Activated CD8-positive, alpha-beta memory T cell treated with anti-CD3 and anti-CD28 coated beads, Interleukin-2, amount 10 ng/mL, durations not matched to agents 7 days and 5 days (primary cell): ENCODE measurements at regions not wholly inside any gene's neighbourhood (a gene's known extent, or its start where the extent isn't known, plus 50 kb on each side); places are given as distances from the start of the nearest gene placed in this dataset.
"Not testable (repeated sequence)": the region's sequence is repeated elsewhere in the genome, so short reads cannot be mapped to it uniquely, and the experiment has no call there.

Experiments
- ATAC-seq: fragments of 150-1000 bp; cut with Tn5 transposase; one replicate; pipeline ENCODE4 v1.10.0; 2021; ENCODE audit warnings: moderate library complexity
- CTCF ChIA-PET: fragments of 350-600 bp; sonication (Branson Sonifier 250); formaldehyde crosslinking; loops from one replicate; lab custom pipeline; 2021; ENCODE audit warnings: antibody characterized with exemption; lab: Charles Lee
- DNase-seq: peaks from one replicate; pipeline ENCODE4 v3.0.0-alpha.2; 2020
- H3K27ac Mint-ChIP-seq: one replicate; pipeline ENCODE4 v1.8.0; 2021; ENCODE audit warnings: mild to moderate bottlenecking, mixed read lengths
- H3K27me3 Mint-ChIP-seq: one replicate; pipeline ENCODE4 v1.8.0; 2021; ENCODE audit warnings: mixed read lengths
- H3K36me3 Mint-ChIP-seq: one replicate; pipeline ENCODE4 v1.8.0; 2021; ENCODE audit warnings: mild to moderate bottlenecking, mixed read lengths
- H3K4me1 Mint-ChIP-seq: one replicate; pipeline ENCODE4 v1.8.0; 2021; ENCODE audit warnings: mixed read lengths
- H3K4me3 Mint-ChIP-seq: one replicate; pipeline ENCODE4 v1.8.0; 2021; ENCODE audit warnings: mild to moderate bottlenecking, moderate library complexity, mixed read lengths
- H3K9me3 Mint-ChIP-seq: one replicate; pipeline ENCODE4 v1.8.0; 2022; ENCODE audit warnings: low read depth, mixed read lengths

GRCh38 chr4:154124539-154125255 lies 335.8 kb upstream of the SFRP2 start:
- Mint-ChIP-seq H3K4me1 (no peaks in the 10 kb centered on the region), H3K4me3 (no peak overlapping the region), H3K36me3 (no peaks in the 10 kb centered on the region), H3K27ac (no peak overlapping the region), H3K9me3 (no peaks in the 10 kb centered on the region), H3K27me3 (no peaks in the 10 kb centered on the region)
- CTCF ChIA-PET, result no interaction called here
- no peak for DNase-seq
- ATAC-seq, result no peak

- CTCF ChIA-PET, result no interaction called here
- Mint-ChIP-seq H3K9me3 (no peaks in the 10 kb centered on the region), H3K4me1 (no peaks in the 10 kb centered on the region), H3K27me3 (no peaks in the 10 kb centered on the region), H3K4me3 (no peak overlapping the region), H3K27ac (no peak overlapping the region), H3K36me3 (no peaks in the 10 kb centered on the region)
- no peak for ATAC-seq
- no peak for DNase-seq
Observed at GRCh38 chr4:154123897-154124296, 335.0 kb upstream of the SFRP2 start.

GRCh38 chr4:154120690-154121345 lies 331.9 kb upstream of the SFRP2 start:
- CTCF ChIA-PET, result no interaction called here
- DNase-seq (no peak), ATAC-seq (no peak)
- Mint-ChIP-seq H3K9me3 (no peaks in the 10 kb centered on the region), H3K27ac (no peak overlapping the region), H3K36me3 (no peaks in the 10 kb centered on the region), H3K4me1 (no peaks in the 10 kb centered on the region), H3K27me3 (no peaks in the 10 kb centered on the region), H3K4me3 (no peak overlapping the region)

- no peaks in the 10 kb centered on the region for H3K36me3 Mint-ChIP-seq
- no peaks in the 10 kb centered on the region for H3K9me3 Mint-ChIP-seq
- H3K27me3 Mint-ChIP-seq, result no peaks in the 10 kb centered on the region
- H3K4me1 Mint-ChIP-seq, result no peaks in the 10 kb centered on the region
- H3K27ac Mint-ChIP-seq, result no peak overlapping the region
- ATAC-seq, result no peak
- H3K4me3 Mint-ChIP-seq, result no peak overlapping the region
- CTCF ChIA-PET, result no interaction called here
- DNase-seq, result no peak
Observed at GRCh38 chr4:154120006-154120676, 331.3 kb upstream of the SFRP2 start.

GRCh38 chr4:154119317-154119716 lies 330.4 kb upstream of the SFRP2 start:
- Mint-ChIP-seq H3K36me3 (no peaks in the 10 kb centered on the region), H3K27ac (no peak overlapping the region), H3K27me3 (no peaks in the 10 kb centered on the region), H3K4me1 (no peaks in the 10 kb centered on the region), H3K4me3 (no peak overlapping the region), H3K9me3 (no peaks in the 10 kb centered on the region)
- ATAC-seq (no peak), DNase-seq (no peak)
- CTCF ChIA-PET, result no interaction called here

- H3K4me1 Mint-ChIP-seq, DNase-seq, H3K27me3 Mint-ChIP-seq, H3K9me3 Mint-ChIP-seq, ATAC-seq, H3K36me3 Mint-ChIP-seq, CTCF ChIA-PET, H3K4me3 Mint-ChIP-seq, H3K27ac Mint-ChIP-seq: not testable (repeated sequence)
Observed at GRCh38 chr4:154117726-154118125, 328.8 kb upstream of the SFRP2 start.

GRCh38 chr4:154107337-154107736 lies 318.5 kb upstream of the SFRP2 start:
- Mint-ChIP-seq H3K4me1 (no peaks in the 10 kb centered on the region), H3K27ac (no peak overlapping the region), H3K4me3 (no peak overlapping the region), H3K9me3 (no peaks in the 10 kb centered on the region), H3K27me3 (no peaks in the 10 kb centered on the region), H3K36me3 (no peaks in the 10 kb centered on the region)
- CTCF ChIA-PET, result no interaction called here
- ATAC-seq (no peak), DNase-seq (no peak)

GRCh38 chr4:154088741-154089140 lies 299.9 kb upstream of the SFRP2 start:
- CTCF ChIA-PET, result no interaction called here
- Mint-ChIP-seq H3K36me3 (no peaks in the 10 kb centered on the region), H3K4me3 (no peak overlapping the region), H3K9me3 (no peaks in the 10 kb centered on the region), H3K27ac (no peak overlapping the region), H3K4me1 (no peaks in the 10 kb centered on the region), H3K27me3 (no peaks in the 10 kb centered on the region)
- ATAC-seq (no peak), DNase-seq (no peak)

GRCh38 chr4:154086247-154086646 lies 297.4 kb upstream of the SFRP2 start:
- no peak for ATAC-seq
- Mint-ChIP-seq H3K36me3 (no peaks in the 10 kb centered on the region), H3K27me3 (no peaks in the 10 kb centered on the region), H3K4me3 (no peak overlapping the region), H3K27ac (no peak overlapping the region), H3K9me3 (no peaks in the 10 kb centered on the region), H3K4me1 (no peaks in the 10 kb centered on the region)
- no peak for DNase-seq
- CTCF ChIA-PET, result no interaction called here

- CTCF ChIA-PET, result no interaction called here
- no peaks in the 10 kb centered on the region for H3K4me1 Mint-ChIP-seq
- ATAC-seq, result no peak
- no peaks in the 10 kb centered on the region for H3K27me3 Mint-ChIP-seq
- H3K4me3 Mint-ChIP-seq, result no peak overlapping the region
- no peaks in the 10 kb centered on the region for H3K9me3 Mint-ChIP-seq
- DNase-seq, result no peak
- H3K36me3 Mint-ChIP-seq, result no peaks in the 10 kb centered on the region
- no peak overlapping the region for H3K27ac Mint-ChIP-seq
Observed at GRCh38 chr4:154084864-154085263, 296.0 kb upstream of the SFRP2 start.

- no peaks in the 10 kb centered on the region for H3K4me1 Mint-ChIP-seq
- no peak for ATAC-seq
- CTCF ChIA-PET, result no interaction called here
- no peaks in the 10 kb centered on the region for H3K36me3 Mint-ChIP-seq
- H3K4me3 Mint-ChIP-seq, result no peak overlapping the region
- H3K27me3 Mint-ChIP-seq, result no peaks in the 10 kb centered on the region
- no peak overlapping the region for H3K27ac Mint-ChIP-seq
- no peaks in the 10 kb centered on the region for H3K9me3 Mint-ChIP-seq
- DNase-seq, result no peak
Observed at GRCh38 chr4:154082760-154083535, 294.1 kb upstream of the SFRP2 start.

GRCh38 chr4:154081391-154081790 lies 292.5 kb upstream of the SFRP2 start:
- no peaks in the 10 kb centered on the region for H3K9me3 Mint-ChIP-seq
- H3K4me1 Mint-ChIP-seq, result no peaks in the 10 kb centered on the region
- H3K4me3 Mint-ChIP-seq, result no peak overlapping the region
- ATAC-seq, result no peak
- H3K27ac Mint-ChIP-seq, result no peak overlapping the region
- no peak for DNase-seq
- CTCF ChIA-PET, result no interaction called here
- H3K36me3 Mint-ChIP-seq, result no peaks in the 10 kb centered on the region
- no peaks in the 10 kb centered on the region for H3K27me3 Mint-ChIP-seq

- CTCF ChIA-PET, result no interaction called here
Observed at GRCh38 chr4:154078504-154079350, 289.8 kb upstream of the SFRP2 start.

More at GRCh38 chr4:154078504-154079350, 289.8 kb upstream of the SFRP2 start:
- DNase-seq (no peak), ATAC-seq (no peak)
- Mint-ChIP-seq H3K4me3 (no peak overlapping the region), H3K4me1 (no peaks in the 10 kb centered on the region), H3K9me3 (no peaks in the 10 kb centered on the region), H3K27ac (no peak overlapping the region), H3K27me3 (no peaks in the 10 kb centered on the region), H3K36me3 (no peaks in the 10 kb centered on the region)
